OCI-LY3 (cell line): ENCODE measurements at regions not wholly inside any gene's neighbourhood (a gene's known extent, or its start where the extent isn't known, plus 50 kb on each side); places are given as distances from the start of the nearest gene placed in this dataset.

Source experiments
- H2AFZ ChIP-seq: fragments of 200-600, 300-600 bp; shearing (Covaris generic); 2 replicates; pipeline ENCODE4 v1.6.0; 2014; ENCODE audit warnings: antibody characterized with exemption, low read depth, low read length
- H3K27ac ChIP-seq: fragments of 200-600, 300-600 bp; sonication (generic); 2 replicates; pipeline ENCODE4 v1.5.1; 2014; ENCODE audit warnings: mild to moderate bottlenecking, low read length, moderate library complexity, mixed read lengths
- H3K27me3 ChIP-seq: fragments of 200-600, 300-600 bp; sonication (generic); 2 replicates; pipeline ENCODE4 v1.6.1; 2014; ENCODE audit warnings: low read depth, low read length, mixed read lengths
- H3K36me3 ChIP-seq: fragments of 200-600, 300-600 bp; sonication (generic); replicated peaks from 2 replicates; pipeline ENCODE3; 2014; ENCODE audit warnings: low read depth, low read length, mixed read lengths
- H3K4me1 ChIP-seq: fragments of 300-600, 200-600 bp; sonication (generic); 2 replicates; pipeline ENCODE4 v1.6.1; 2014; ENCODE audit warnings: low read length, mixed read lengths
- H3K4me2 ChIP-seq: fragments of 200-600, 300-600 bp; sonication (generic); 2 replicates; pipeline ENCODE4 v1.6.1; 2014; ENCODE audit warnings: low read length, mixed read lengths
- H3K4me3 ChIP-seq: fragments of 300-600, 200-600 bp; sonication (generic); 2 replicates; pipeline ENCODE4 v1.5.1; 2014; ENCODE audit warnings: antibody characterized with exemption, mild to moderate bottlenecking, low read length, moderate library complexity
- H3K79me2 ChIP-seq: fragments of 300-600, 200-600 bp; shearing (Covaris generic); 2 replicates; pipeline ENCODE4 v1.6.1; 2014; ENCODE audit warnings: mild to moderate bottlenecking, low read length, mixed read lengths
- H3K9ac ChIP-seq: fragments of 300-600, 200-600 bp; shearing (Covaris generic); 2 replicates; pipeline ENCODE4 v1.6.0; 2014; ENCODE audit warnings: mild to moderate bottlenecking, low read length, moderate library complexity
- H3K9me3 ChIP-seq: fragments of 200-600, 300-600 bp; shearing (Covaris generic); 2 replicates; pipeline ENCODE4 v1.6.1; 2014; ENCODE audit warnings: low read length, mixed read lengths; ENCODE audit not compliant: insufficient read depth
- H4K20me1 ChIP-seq: fragments of 200-600, 300-600 bp; sonication (generic); 2 replicates; pipeline ENCODE4 v1.6.1; 2016; ENCODE audit warnings: low read length, mixed read lengths; ENCODE audit not compliant: insufficient read depth
- EZH2phosphoT487 ChIP-seq: fragments of 200-600 bp; shearing (Covaris generic); IDR thresholded peaks from 2 replicates; pipeline ENCODE4 v1.6.1; 2018; ENCODE audit warnings: antibody characterized with exemption, mixed run types, low read depth
- TF ChIP-seq, protein P1 (sequence below): fragments of 200-600, 300-600 bp; sonication (generic); IDR thresholded peaks from 2 replicates; pipeline ENCODE4 v1.5.1; 2014; ENCODE audit warnings: antibody characterized with exemption, low read length, low read depth

DNA sequence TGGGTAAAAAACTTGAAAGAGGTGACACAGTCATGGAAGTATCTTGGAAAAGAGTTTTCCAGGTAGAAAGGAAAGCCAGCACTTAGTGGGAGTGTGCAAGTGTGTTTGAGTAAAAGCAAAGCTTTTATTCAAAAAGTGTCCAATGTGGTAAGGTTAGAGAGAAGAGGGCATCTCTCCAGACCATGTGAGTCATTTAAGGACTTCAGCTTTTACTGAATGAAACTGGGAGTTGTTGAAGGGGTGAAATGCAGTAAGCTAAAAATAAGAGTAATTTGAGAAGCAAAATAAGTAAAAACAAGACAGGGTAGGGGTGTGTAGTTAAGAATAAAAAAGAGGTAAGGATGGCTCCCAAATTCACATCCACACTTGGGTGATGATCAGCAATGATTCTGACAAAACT, 238.9 kb downstream of the SLC7A11 start:
- H3K9me3 ChIP-seq = no peaks in the 10 kb centered on the region
- no peaks in the 10 kb centered on the region for H3K79me2 ChIP-seq
- no peak overlapping the region for H3K27ac ChIP-seq
- peak overlapping the region; percentile 71 for H3K4me2 ChIP-seq
- TF ChIP-seq EZH2phosphoT487 = peak; percentile 85
- TF ChIP-seq, protein P1, sequence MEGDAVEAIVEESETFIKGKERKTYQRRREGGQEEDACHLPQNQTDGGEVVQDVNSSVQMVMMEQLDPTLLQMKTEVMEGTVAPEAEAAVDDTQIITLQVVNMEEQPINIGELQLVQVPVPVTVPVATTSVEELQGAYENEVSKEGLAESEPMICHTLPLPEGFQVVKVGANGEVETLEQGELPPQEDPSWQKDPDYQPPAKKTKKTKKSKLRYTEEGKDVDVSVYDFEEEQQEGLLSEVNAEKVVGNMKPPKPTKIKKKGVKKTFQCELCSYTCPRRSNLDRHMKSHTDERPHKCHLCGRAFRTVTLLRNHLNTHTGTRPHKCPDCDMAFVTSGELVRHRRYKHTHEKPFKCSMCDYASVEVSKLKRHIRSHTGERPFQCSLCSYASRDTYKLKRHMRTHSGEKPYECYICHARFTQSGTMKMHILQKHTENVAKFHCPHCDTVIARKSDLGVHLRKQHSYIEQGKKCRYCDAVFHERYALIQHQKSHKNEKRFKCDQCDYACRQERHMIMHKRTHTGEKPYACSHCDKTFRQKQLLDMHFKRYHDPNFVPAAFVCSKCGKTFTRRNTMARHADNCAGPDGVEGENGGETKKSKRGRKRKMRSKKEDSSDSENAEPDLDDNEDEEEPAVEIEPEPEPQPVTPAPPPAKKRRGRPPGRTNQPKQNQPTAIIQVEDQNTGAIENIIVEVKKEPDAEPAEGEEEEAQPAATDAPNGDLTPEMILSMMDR = no peak
- no peak overlapping the region for H2AFZ ChIP-seq
- peak overlapping the region; percentile 31 for H3K4me3 ChIP-seq
- H3K4me1 ChIP-seq = peaks cover 23% of the 10 kb centered on the region
- H3K27me3 ChIP-seq = peaks cover 18% of the 10 kb centered on the region; the same call in 1 of the 2 replicates
- H3K9ac ChIP-seq = no peak overlapping the region
- H3K36me3 ChIP-seq = no peaks in the 10 kb centered on the region
- no peaks in the 10 kb centered on the region for H4K20me1 ChIP-seq

DNA sequence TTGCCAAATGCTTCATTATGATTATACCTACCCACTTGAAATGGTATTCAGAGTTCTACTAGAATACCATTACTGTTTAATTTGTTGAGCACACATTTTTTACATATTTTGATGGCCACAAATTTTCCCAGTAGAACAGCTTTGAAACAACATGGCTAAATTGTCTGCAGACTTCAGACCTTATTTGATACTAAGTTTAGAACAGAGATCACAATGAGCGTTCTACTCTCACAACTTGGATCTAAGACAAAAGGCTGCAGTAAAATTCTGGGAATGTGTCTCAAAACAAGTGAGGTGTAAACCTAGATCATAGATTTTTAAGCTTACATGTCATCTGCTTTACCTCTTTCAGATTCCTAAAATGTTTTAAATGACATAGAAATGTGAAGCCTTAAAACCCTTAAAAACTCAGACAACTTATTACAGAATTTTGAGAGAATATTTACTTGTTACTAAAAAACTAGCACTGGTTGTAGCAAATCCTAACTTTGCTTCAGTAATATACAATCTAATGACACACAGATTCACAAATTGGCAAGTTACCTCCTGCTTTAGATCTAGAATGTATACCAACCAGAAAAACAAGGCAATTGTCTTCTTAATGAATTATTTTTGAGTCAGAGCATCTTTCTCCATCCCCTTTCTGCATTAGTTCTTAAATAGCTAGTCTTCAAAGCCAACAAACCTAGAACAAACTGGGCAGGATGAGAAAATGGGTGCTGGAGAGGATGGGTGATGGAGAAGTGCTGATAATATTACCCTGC, 243.3 kb downstream of the SLC7A11 start:
- Histone ChIP-seq H3K4me3 (no peak overlapping the region), H3K36me3 (no peaks in the 10 kb centered on the region), H4K20me1 (no peaks in the 10 kb centered on the region)

DNA sequence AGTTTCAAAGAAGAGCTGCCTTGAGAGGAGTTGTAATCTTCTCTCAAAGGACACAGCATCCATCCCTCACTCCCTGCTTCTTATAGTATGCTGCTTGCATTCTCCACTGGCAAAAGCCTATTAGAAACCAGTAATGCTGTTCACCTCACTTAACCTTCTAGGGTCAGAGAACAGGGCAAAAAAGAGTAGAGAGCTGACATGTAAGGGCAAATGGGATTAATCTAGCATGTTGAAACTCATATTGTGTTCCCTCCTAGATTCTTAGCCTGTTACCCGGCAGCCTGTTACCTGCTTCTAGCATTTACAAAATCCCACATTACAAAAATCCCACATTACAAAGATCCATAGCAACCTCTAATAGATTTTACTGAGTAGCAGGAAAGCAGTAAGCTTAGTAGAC, 244.7 kb downstream of the SLC7A11 start:
- no peak overlapping the region for H3K9ac ChIP-seq
- no peak overlapping the region for H3K27ac ChIP-seq
- peaks cover 4% of the 10 kb centered on the region; the same call in 1 of the 2 replicates for H3K27me3 ChIP-seq
- TF ChIP-seq, protein P1 = no peak
- no peak for TF ChIP-seq EZH2phosphoT487
- no peak overlapping the region for H3K4me3 ChIP-seq
- H3K9me3 ChIP-seq = no peaks in the 10 kb centered on the region
- no peak overlapping the region for H3K4me2 ChIP-seq
- H3K4me1 ChIP-seq = peaks cover 19% of the 10 kb centered on the region
- no peaks in the 10 kb centered on the region for H3K79me2 ChIP-seq
- no peak overlapping the region for H2AFZ ChIP-seq
- no peaks in the 10 kb centered on the region for H4K20me1 ChIP-seq
- H3K36me3 ChIP-seq = no peaks in the 10 kb centered on the region

More for the DNA sequence above, 243.3 kb downstream of the SLC7A11 start:
- Histone ChIP-seq H3K79me2 (no peaks in the 10 kb centered on the region), H3K27me3 (peaks cover 7% of the 10 kb centered on the region; the same call in 1 of the 2 replicates), H3K4me1 (peaks cover 22% of the 10 kb centered on the region), H3K9me3 (no peaks in the 10 kb centered on the region), H3K9ac (no peak overlapping the region), H3K27ac (no peak overlapping the region), H3K4me2 (no peak overlapping the region), H2AFZ (no peak overlapping the region)
- TF ChIP-seq, protein P1 = no peak
- no peak for TF ChIP-seq EZH2phosphoT487

DNA sequence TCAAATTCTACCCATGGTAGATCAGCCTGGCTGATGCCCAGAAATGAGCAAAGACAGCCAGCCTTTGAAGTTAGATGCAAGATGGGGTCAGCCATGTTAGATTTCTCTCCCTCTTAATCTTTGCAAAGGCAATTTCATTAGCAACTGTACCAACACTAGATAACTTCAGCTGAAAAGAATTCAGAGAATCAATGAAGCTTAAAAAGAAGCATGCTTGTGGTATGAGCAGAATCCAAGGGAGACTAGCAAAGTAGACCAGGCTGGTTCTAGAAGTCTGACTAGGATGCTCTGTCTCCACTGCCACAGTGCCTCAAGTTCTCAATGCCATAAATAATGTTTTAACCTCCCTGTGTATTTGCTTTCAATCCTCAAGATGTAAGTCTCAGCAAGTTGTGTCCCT, 247.3 kb downstream of the SLC7A11 start:
- no peaks in the 10 kb centered on the region; the same call in 1 of the 2 replicates for H3K27me3 ChIP-seq
- H3K27ac ChIP-seq = no peak overlapping the region
- no peaks in the 10 kb centered on the region for H3K79me2 ChIP-seq
- H3K4me3 ChIP-seq = no peak overlapping the region
- no peaks in the 10 kb centered on the region for H3K9me3 ChIP-seq
- H3K9ac ChIP-seq = no peak overlapping the region
- TF ChIP-seq EZH2phosphoT487 = no peak
- TF ChIP-seq, protein P1 = no peak
- H3K4me2 ChIP-seq = no peak overlapping the region
- H4K20me1 ChIP-seq = no peaks in the 10 kb centered on the region
- no peaks in the 10 kb centered on the region for H3K36me3 ChIP-seq
- H2AFZ ChIP-seq = no peak overlapping the region
- peaks cover 17% of the 10 kb centered on the region for H3K4me1 ChIP-seq
